HepG2 (cell line): ENCODE measurements at regions not wholly inside any gene's neighbourhood (a gene's known extent, or its start where the extent isn't known, plus 50 kb on each side); places are given as distances from the start of the nearest gene placed in this dataset.

ENCODE experiments used
- ARID5B ChIP-seq: IDR thresholded peaks from 2 replicates; pipeline ENCODE4 v1.4.0; 2020; ENCODE audit warnings: mild to moderate bottlenecking, missing genetic modification reagents
- CHD4 ChIP-seq: fragments of 200-600 bp; sonication (generic); IDR thresholded peaks from 2 replicates; pipeline ENCODE4 v1.7.0; 2017; ENCODE audit warnings: mild to moderate bottlenecking, low read length, borderline replicate concordance
- EZH2 ChIP-seq: conservative IDR thresholded peaks from 2 replicates; pipeline ENCODE4 v1.6.1; 2012; ENCODE audit warnings: mild to moderate bottlenecking, low read depth, low read length, moderate library complexity
- FOSL1 ChIP-seq: sonication (generic); formaldehyde crosslinking; IDR thresholded peaks from 2 replicates; pipeline ENCODE4 v1.9.0; 2021; ENCODE audit warnings: missing genetic modification reagents, borderline replicate concordance
- PHF21A ChIP-seq: sonication (generic); formaldehyde crosslinking; IDR thresholded peaks from 2 replicates; pipeline ENCODE4 v1.5.0; 2020; ENCODE audit warnings: mild to moderate bottlenecking, missing genetic modification reagents
- RARG ChIP-seq: sonication (generic); formaldehyde crosslinking; IDR thresholded peaks from 2 replicates; pipeline ENCODE4 v1.4.0; 2020; ENCODE audit warnings: low read depth, mild to moderate bottlenecking, missing genetic modification reagents
- RXRB ChIP-seq: IDR thresholded peaks from 2 replicates; pipeline ENCODE4 v1.6.1; 2016; ENCODE audit warnings: borderline replicate concordance, missing genetic modification reagents, missing compliant biosample characterization
- SIN3A ChIP-seq: IDR thresholded peaks from 2 replicates; pipeline ENCODE4 v1.6.1; 2011; ENCODE audit warnings: low read depth, mild to moderate bottlenecking, control low read depth, low read length, borderline replicate concordance
- SIX1 ChIP-seq: sonication (generic); formaldehyde crosslinking; IDR thresholded peaks from 2 replicates; pipeline ENCODE4 v1.4.0; 2020; ENCODE audit warnings: missing genetic modification reagents, borderline replicate concordance
- U2AF1 ChIP-seq: fragments of 200-400 bp; formaldehyde crosslinking; optimal IDR thresholded peaks from 2 replicates; pipeline ENCODE3; 2017; ENCODE audit warnings: mild to moderate bottlenecking, low read depth, low read length
- ZBTB40 ChIP-seq, 2 experiments: fragments of 450-650 bp in 1 of 2; sonication (generic) in 1 of 2; formaldehyde crosslinking in 1 of 2; IDR thresholded peaks; 2 replicates each; pipeline versions ENCODE4 v1.6.1 to v1.8.0; 2016 to 2022; ENCODE audit warnings: antibody characterized with exemption in 1 of 2, mild to moderate bottlenecking in 1 of 2, missing genetic modification reagents in 1 of 2
- ZBTB46 ChIP-seq: sonication (generic); formaldehyde crosslinking; IDR thresholded peaks from 2 replicates; pipeline ENCODE4 v1.4.0; 2020; ENCODE audit warnings: mild to moderate bottlenecking, missing genetic modification reagents, borderline replicate concordance
- ZNF232 ChIP-seq: sonication (generic); formaldehyde crosslinking; IDR thresholded peaks from 2 replicates; pipeline ENCODE4 v1.4.0; 2020; ENCODE audit warnings: missing genetic modification reagents, borderline replicate concordance
- ZNF615 ChIP-seq: sonication (generic); formaldehyde crosslinking; IDR thresholded peaks from 2 replicates; pipeline ENCODE4 v1.5.0; 2020; ENCODE audit warnings: mild to moderate bottlenecking, missing genetic modification reagents, borderline replicate concordance

- TF ChIP-seq ZBTB40 (IDR thresholded peaks at IDR 0.05): no peak
- TF ChIP-seq ZBTB40 (CRISPR knock-in tag; IDR thresholded peaks at IDR 0.05): no peak
- TF ChIP-seq FOSL1 (CRISPR knock-in tag): no peak
- no peak for TF ChIP-seq U2AF1
- TF ChIP-seq PHF21A: no peak; the same call in 1 of the 2 replicates
- no peak for TF ChIP-seq RARG (CRISPR knock-in tag)
- 0 out of 2 replicates have a peak, but pooled peaks have one; percentile 14 for TF ChIP-seq CHD4
- no peak for TF ChIP-seq EZH2
- TF ChIP-seq ZBTB46 (CRISPR knock-in tag): 0 out of 2 replicates have a peak, but pooled peaks have one; percentile 10
- peak; percentile 46 for TF ChIP-seq RXRB (CRISPR knock-in tag)
- peak; percentile 55 for TF ChIP-seq ARID5B
- no peak for TF ChIP-seq ZNF615 (CRISPR knock-in tag)
- peak; percentile 58; the same call in 1 of the 2 replicates for TF ChIP-seq SIN3A
- no peak for TF ChIP-seq SIX1 (CRISPR knock-in tag)
- no peak; the same call in 1 of the 2 replicates for TF ChIP-seq ZNF232
Measured at GRCh38 chr2:8627019-8627691, 54.7 kb upstream of the ID2 start (continued).
